CD4-positive, alpha-beta memory T cell (primary cell): ENCODE measurements at regions not wholly inside any gene's neighbourhood (a gene's known extent, or its start where the extent isn't known, plus 50 kb on each side); places are given as distances from the start of the nearest gene placed in this dataset.
"Not testable (repeated sequence)": the region's sequence is repeated elsewhere in the genome, so short reads cannot be mapped to it uniquely, and the experiment has no call there.

Source experiments
- CTCF ChIA-PET: fragments of 350-600 bp; sonication (Branson Sonifier 250); formaldehyde crosslinking; loops from one replicate; lab custom pipeline; 2021; ENCODE audit warnings: inconsistent platforms; ENCODE audit not compliant: partially characterized antibody; lab: Charles Lee
- POLR2A ChIA-PET: fragments of 350-600 bp; sonication (Branson Sonifier 250); formaldehyde crosslinking; loops from one replicate; lab custom pipeline; 2021; ENCODE audit not compliant: partially characterized antibody; lab: Charles Lee
- DNase-seq, 5 donors: peaks; one replicate each; pipeline versions ENCODE4 v3.0.0 to v3.0.0-alpha.2; 2020 to 2022; ENCODE audit warnings: mixed read lengths in 1 of 5
- H3K27ac ChIP-seq: one replicate; pipeline ENCODE4 v1.7.0; 2013; ENCODE audit warnings: low read depth, low read length
- H3K27me3 ChIP-seq: 2 replicates; pipeline ENCODE4 v1.7.0; 2013; ENCODE audit warnings: mild to moderate bottlenecking, low read length, moderate library complexity; ENCODE audit not compliant: insufficient read depth
- H3K36me3 ChIP-seq: 2 replicates; pipeline ENCODE4 v1.7.0; 2013; ENCODE audit warnings: mild to moderate bottlenecking, low read length, moderate library complexity; ENCODE audit not compliant: insufficient read depth
- H3K4me1 ChIP-seq: 2 replicates; pipeline ENCODE4 v1.7.0; 2013; ENCODE audit warnings: mild to moderate bottlenecking, low read length, moderate library complexity; ENCODE audit not compliant: insufficient read depth
- H3K4me3 ChIP-seq, 2 donors: one replicate each; pipeline ENCODE4 v1.7.0; 2013; ENCODE audit warnings: low read length in 2 of 2, mild to moderate bottlenecking in 1 of 2
- H3K9me3 ChIP-seq, 2 donors: one replicate each; pipeline ENCODE4 v1.7.0; 2013; ENCODE audit warnings: low read length in 2 of 2, control low read depth in 1 of 2; ENCODE audit not compliant: control insufficient read depth in 1 of 2
- H3K27ac Mint-ChIP-seq, 7 donors: one replicate each; pipeline ENCODE4 v1.8.0; 2020 to 2021; ENCODE audit warnings: mixed read lengths in 7 of 7, mild to moderate bottlenecking in 6 of 7, inconsistent platforms in 3 of 7, moderate library complexity in 3 of 7
- H3K27me3 Mint-ChIP-seq, 2 donors: one replicate each; pipeline ENCODE4 v1.8.0; 2020 to 2021; ENCODE audit warnings: mixed read lengths in 2 of 2
- H3K36me3 Mint-ChIP-seq, 2 donors: one replicate each; pipeline ENCODE4 v1.8.0; 2020 to 2021; ENCODE audit warnings: mixed read lengths in 2 of 2, inconsistent platforms in 1 of 2, mild to moderate bottlenecking in 1 of 2
- H3K4me1 Mint-ChIP-seq, 4 donors: one replicate each; pipeline ENCODE4 v1.8.0; 2020 to 2021; ENCODE audit warnings: mixed read lengths in 4 of 4, mild to moderate bottlenecking in 1 of 4
- H3K4me3 Mint-ChIP-seq, 8 donors: one replicate each; pipeline ENCODE4 v1.8.0; 2020 to 2021; ENCODE audit warnings: mixed read lengths in 8 of 8, mild to moderate bottlenecking in 7 of 8, moderate library complexity in 6 of 8, inconsistent platforms in 3 of 8
- H3K9me3 Mint-ChIP-seq, 8 donors: one replicate each; pipeline ENCODE4 v1.8.0; 2020 to 2021; ENCODE audit warnings: mixed read lengths in 8 of 8, mild to moderate bottlenecking in 5 of 8, inconsistent platforms in 3 of 8, moderate library complexity in 1 of 8
- intact Hi-C: fragments of 100-400 bp; cut with micrococcal nuclease; formaldehyde crosslinking; loops from one replicate; pipeline ENCODE4 v1.15.1; 2023

- POLR2A ChIA-PET, result no interaction called here
- Mint-ChIP-seq H3K27ac (no peak overlapping the region), H3K36me3 (no peaks in the 10 kb centered on the region), H3K4me3 (no peak overlapping the region), H3K9me3 (peaks cover 0 to 8% (median 4%) of the 10 kb centered on the region in 8 donors), H3K4me1 (no peaks in the 10 kb centered on the region), H3K27me3 (no peaks in the 10 kb centered on the region)
- no peak for DNase-seq
- H3K4me1 ChIP-seq, result no peaks in the 10 kb centered on the region
- H3K4me3 ChIP-seq, result no peak overlapping the region
- no peaks in the 10 kb centered on the region for H3K27me3 ChIP-seq
- H3K9me3 ChIP-seq, result no peaks in the 10 kb centered on the region
- intact Hi-C loops, result no loop called here
- no peak overlapping the region for H3K27ac ChIP-seq
- CTCF ChIA-PET, result no interaction called here
- no peaks in the 10 kb centered on the region for H3K36me3 ChIP-seq
Observed at GRCh38 chr6:74256781-74257180, 560.8 kb downstream of the CD109 start.

- H3K4me3 Mint-ChIP-seq, result no peak overlapping the region
- no peak for DNase-seq
- no peaks in the 10 kb centered on the region for H3K27me3 Mint-ChIP-seq
- Histone ChIP-seq H3K9me3 (no peaks in the 10 kb centered on the region), H3K36me3 (no peaks in the 10 kb centered on the region), H3K4me3 (no peak overlapping the region), H3K4me1 (no peaks in the 10 kb centered on the region), H3K27ac (no peak overlapping the region), H3K27me3 (no peaks in the 10 kb centered on the region)
- no peaks in the 10 kb centered on the region for H3K4me1 Mint-ChIP-seq
- ChIA-PET POLR2A (no interaction called here), CTCF (no interaction called here)
- no peak overlapping the region for H3K27ac Mint-ChIP-seq
- no peaks in the 10 kb centered on the region for H3K36me3 Mint-ChIP-seq
- peaks cover 0 to 8% (median 5%) of the 10 kb centered on the region in 8 donors for H3K9me3 Mint-ChIP-seq
- intact Hi-C loops, result no loop called here
Observed at GRCh38 chr6:74256381-74256780, 560.4 kb downstream of the CD109 start.

DNA sequence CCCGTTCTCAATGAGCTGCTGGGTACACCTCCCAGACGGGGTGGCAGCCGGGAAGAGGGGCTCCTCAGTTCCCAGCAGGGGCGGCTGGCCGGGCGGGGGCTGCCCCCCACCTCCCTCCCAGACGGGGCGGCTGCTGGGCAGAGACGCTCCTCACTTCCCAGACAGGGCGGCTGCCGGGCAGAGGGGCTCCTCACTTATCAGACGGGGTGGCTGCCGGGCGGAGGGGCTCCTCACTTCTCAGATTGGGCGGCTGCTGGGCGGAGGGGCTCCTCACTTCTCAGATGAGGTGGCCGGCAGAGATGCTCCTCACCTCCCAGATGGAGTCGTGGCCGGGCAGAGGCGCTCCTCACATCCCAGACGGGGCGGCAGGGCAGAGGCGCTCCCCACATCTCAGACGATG is 559.0 kb downstream of the CD109 start:
- H3K4me3 Mint-ChIP-seq, H3K4me1 Mint-ChIP-seq, H3K36me3 ChIP-seq, CTCF ChIA-PET, H3K4me3 ChIP-seq, H3K9me3 ChIP-seq, H3K27ac ChIP-seq, intact Hi-C loops, H3K9me3 Mint-ChIP-seq, POLR2A ChIA-PET, DNase-seq, H3K27me3 ChIP-seq, H3K36me3 Mint-ChIP-seq, H3K4me1 ChIP-seq, H3K27ac Mint-ChIP-seq, H3K27me3 Mint-ChIP-seq: not testable (repeated sequence)

DNA sequence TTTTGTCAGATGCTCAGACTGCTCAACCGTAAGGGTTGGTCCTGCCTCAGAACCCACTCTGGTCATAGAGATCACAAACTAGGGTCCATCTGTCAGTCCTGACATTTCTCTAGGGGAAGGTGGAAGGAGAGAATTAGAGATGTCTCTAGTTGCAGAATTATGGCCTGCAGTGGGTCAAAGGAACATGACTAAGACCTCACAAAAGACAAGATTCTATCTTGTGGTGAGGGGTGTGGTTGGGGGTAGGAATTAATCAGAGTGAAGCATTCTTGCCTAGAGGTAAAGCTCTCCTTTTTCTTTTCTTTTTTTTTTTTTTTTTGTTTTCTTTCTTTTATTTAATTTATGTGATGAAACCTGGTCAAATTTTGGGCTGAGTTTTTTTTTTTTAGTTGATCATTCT is 558.1 kb downstream of the CD109 start:
- H3K27me3 ChIP-seq, H3K4me1 ChIP-seq, H3K4me3 ChIP-seq, H3K9me3 Mint-ChIP-seq, H3K36me3 Mint-ChIP-seq, H3K27ac Mint-ChIP-seq, H3K27ac ChIP-seq, DNase-seq, H3K4me3 Mint-ChIP-seq, intact Hi-C loops, H3K36me3 ChIP-seq, POLR2A ChIA-PET, H3K27me3 Mint-ChIP-seq, H3K9me3 ChIP-seq, CTCF ChIA-PET, H3K4me1 Mint-ChIP-seq: not testable (repeated sequence)

DNA sequence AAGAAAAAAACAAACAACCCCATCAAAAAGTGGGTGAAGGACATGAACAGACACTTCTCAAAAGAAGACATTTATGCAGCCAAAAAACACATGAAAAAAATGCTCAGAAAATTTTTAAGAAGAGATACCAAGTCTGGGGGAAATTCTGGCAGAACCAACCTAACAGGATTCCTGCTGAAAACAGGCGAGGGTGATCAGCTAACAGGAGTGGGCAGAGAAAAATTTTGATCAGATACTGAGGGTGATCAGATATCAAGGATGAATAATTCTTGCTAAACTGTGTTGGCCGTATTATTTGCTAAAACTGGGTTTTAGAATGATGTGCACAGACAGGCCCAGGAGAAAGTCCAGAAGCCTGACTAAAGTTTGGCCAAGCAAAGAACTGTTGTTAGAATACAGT is 557.3 kb downstream of the CD109 start:
- H3K27me3 Mint-ChIP-seq, result no peaks in the 10 kb centered on the region
- H3K4me3 Mint-ChIP-seq, result no peak overlapping the region
- H3K4me1 Mint-ChIP-seq, result no peaks in the 10 kb centered on the region
- CTCF ChIA-PET, result no interaction called here
- no peaks in the 10 kb centered on the region for H3K36me3 Mint-ChIP-seq
- H3K27ac ChIP-seq, result no peak overlapping the region
- H3K4me3 ChIP-seq, result no peak overlapping the region
- H3K36me3 ChIP-seq, result no peaks in the 10 kb centered on the region
- no peak for DNase-seq
- no peaks in the 10 kb centered on the region for H3K27me3 ChIP-seq
- POLR2A ChIA-PET, result no interaction called here
- H3K4me1 ChIP-seq, result no peaks in the 10 kb centered on the region
- H3K9me3 Mint-ChIP-seq, result peaks cover 0 to 10% (median 7%) of the 10 kb centered on the region in 8 donors
- no peak overlapping the region for H3K27ac Mint-ChIP-seq
- intact Hi-C loops, result no loop called here
- H3K9me3 ChIP-seq, result no peaks in the 10 kb centered on the region

DNA sequence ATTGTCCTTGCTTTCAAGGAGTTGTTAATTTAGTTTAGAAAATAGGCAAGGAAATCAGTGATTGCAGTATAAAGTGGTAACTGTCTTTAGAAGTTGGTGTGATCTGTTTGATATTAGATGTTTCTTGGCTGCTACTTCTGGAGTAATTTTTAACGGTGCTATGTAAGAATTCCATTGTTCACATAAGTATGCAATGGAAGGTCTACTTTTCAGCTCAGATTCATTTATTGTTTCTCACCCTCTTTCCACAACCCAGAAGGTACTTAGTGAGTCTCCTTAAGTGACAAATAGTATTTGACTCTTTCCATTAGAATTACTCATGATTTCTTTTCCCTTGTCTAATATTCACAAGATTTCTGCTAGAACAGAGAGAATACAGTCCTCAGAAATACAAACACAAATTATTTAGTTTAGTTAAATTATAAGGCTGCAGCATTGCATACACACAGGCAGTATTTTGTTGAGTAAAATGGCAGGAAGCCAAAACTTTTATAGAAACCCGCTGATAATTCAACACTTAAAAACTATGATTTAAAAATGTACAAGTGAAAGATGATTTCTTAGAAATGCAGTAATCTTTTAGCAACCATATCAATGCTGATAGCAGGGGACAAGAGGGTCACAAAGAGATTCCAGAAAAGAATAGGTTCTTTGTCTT is 554.3 kb downstream of the CD109 start:
- no peak for DNase-seq
- H3K9me3 Mint-ChIP-seq, result peaks cover 0 to 9% (median 0%) of the 10 kb centered on the region in 8 donors
- intact Hi-C loops, result no loop called here
- H3K4me1 Mint-ChIP-seq, result no peaks in the 10 kb centered on the region
- Histone ChIP-seq H3K4me3 (no peak overlapping the region), H3K27me3 (no peaks in the 10 kb centered on the region), H3K4me1 (no peaks in the 10 kb centered on the region), H3K9me3 (no peaks in the 10 kb centered on the region), H3K36me3 (no peaks in the 10 kb centered on the region), H3K27ac (no peak overlapping the region)
- POLR2A ChIA-PET, result no interaction called here
- no peak overlapping the region for H3K27ac Mint-ChIP-seq
- CTCF ChIA-PET, result no interaction called here
- no peak overlapping the region for H3K4me3 Mint-ChIP-seq
- no peaks in the 10 kb centered on the region for H3K36me3 Mint-ChIP-seq
- no peaks in the 10 kb centered on the region for H3K27me3 Mint-ChIP-seq

DNA sequence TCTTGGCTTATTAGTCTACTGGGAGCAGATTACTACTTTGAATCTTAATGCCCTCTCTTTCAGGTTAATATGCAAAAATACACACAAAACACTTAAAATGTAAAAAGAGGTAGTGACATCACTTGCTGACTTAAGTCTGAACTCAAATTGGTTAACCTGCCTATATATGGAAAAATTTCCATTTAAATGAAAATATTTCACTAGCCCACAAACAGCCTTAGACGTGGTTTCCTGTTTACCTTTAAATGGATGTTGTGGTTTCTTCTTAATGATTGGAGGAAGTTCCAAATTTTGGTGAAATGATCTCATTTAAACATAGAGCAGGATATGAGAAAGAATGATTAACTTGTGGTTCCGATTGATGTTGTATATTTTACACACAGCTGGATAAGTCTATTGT is 553.7 kb downstream of the CD109 start:
- intact Hi-C loops, result no loop called here
- Histone ChIP-seq H3K36me3 (no peaks in the 10 kb centered on the region), H3K9me3 (no peaks in the 10 kb centered on the region), H3K4me1 (no peaks in the 10 kb centered on the region), H3K27me3 (no peaks in the 10 kb centered on the region), H3K4me3 (no peak overlapping the region), H3K27ac (no peak overlapping the region)
- POLR2A ChIA-PET, result no interaction called here
- Mint-ChIP-seq H3K4me1 (no peaks in the 10 kb centered on the region), H3K9me3 (peaks cover 0 to 9% (median 0%) of the 10 kb centered on the region in 8 donors), H3K36me3 (no peaks in the 10 kb centered on the region), H3K4me3 (no peak overlapping the region), H3K27ac (no peak overlapping the region), H3K27me3 (no peaks in the 10 kb centered on the region)
- DNase-seq, result no peak
- CTCF ChIA-PET, result no interaction called here

- H3K9me3 ChIP-seq, result no peaks in the 10 kb centered on the region
- H3K27me3 Mint-ChIP-seq, result no peaks in the 10 kb centered on the region
- no peaks in the 10 kb centered on the region for H3K4me1 ChIP-seq
- no peaks in the 10 kb centered on the region for H3K36me3 ChIP-seq
- H3K4me1 Mint-ChIP-seq, result no peaks in the 10 kb centered on the region
- no peak overlapping the region for H3K27ac ChIP-seq
- no peak for DNase-seq
- ChIA-PET POLR2A (no interaction called here), CTCF (no interaction called here)
- no peaks in the 10 kb centered on the region for H3K27me3 ChIP-seq
- H3K27ac Mint-ChIP-seq, result no peak overlapping the region
- H3K4me3 Mint-ChIP-seq, result no peak overlapping the region
- H3K36me3 Mint-ChIP-seq, result no peaks in the 10 kb centered on the region
- H3K4me3 ChIP-seq, result no peak overlapping the region
- intact Hi-C loops, result no loop called here
- H3K9me3 Mint-ChIP-seq, result peaks cover 0 to 13% (median 3%) of the 10 kb centered on the region in 8 donors
Observed at GRCh38 chr6:74248966-74249365, 553.0 kb downstream of the CD109 start.
